Stimulated activated CD8-positive, alpha-beta memory T cell treated with anti-CD3 and anti-CD28 coated beads, Interleukin-15, amount 100 ng/mL, for 4 hours (primary cell): ENCODE measurements at regions not wholly inside any gene's neighbourhood (a gene's known extent, or its start where the extent isn't known, plus 50 kb on each side); places are given as distances from the start of the nearest gene placed in this dataset.

Experiments used
- DNase-seq, 2 donors: peaks; one replicate each; pipeline ENCODE4 v3.0.0-alpha.2; 2020; ENCODE audit warnings: low read depth in 2 of 2

DNA sequence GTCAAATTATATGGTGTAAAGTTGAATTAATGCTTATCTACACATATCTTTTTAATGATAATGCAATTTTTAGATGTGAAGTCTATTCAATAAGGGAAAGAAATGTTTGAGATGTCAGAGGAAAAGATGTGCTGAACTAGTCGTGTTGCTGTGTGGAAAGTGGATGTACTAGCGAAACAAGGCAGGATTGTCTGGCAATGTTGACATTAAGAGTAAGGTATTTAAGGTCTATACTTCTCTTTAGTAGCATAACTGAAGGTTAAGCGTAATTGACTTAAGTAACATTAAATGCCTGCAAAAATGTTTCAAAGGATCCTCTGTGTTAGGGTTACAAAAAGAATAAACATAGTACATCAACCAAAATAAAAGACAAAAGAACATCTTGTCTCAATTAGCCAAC, 787.3 kb upstream of the KLHL1 start:
- DNase-seq: no peak

DNA sequence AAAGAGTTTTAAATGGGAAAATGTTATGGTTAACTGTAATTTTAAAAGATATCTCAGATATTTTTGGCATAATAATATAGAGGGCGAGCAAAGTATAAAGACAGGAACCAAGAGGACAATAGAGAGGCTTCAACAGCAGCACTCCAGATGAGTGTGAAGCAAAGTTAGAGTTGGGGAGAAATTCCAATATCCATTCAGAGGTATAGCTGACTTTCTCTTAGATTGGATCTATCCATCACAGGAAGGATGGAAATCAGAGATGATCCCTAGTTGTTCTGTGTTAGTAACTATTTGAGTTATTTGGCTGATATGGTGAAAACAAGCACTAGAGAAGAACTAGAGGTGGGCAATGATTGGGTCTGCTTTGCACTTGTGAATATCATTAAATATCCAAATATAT, 786.0 kb upstream of the KLHL1 start:
- no peak for DNase-seq

DNA sequence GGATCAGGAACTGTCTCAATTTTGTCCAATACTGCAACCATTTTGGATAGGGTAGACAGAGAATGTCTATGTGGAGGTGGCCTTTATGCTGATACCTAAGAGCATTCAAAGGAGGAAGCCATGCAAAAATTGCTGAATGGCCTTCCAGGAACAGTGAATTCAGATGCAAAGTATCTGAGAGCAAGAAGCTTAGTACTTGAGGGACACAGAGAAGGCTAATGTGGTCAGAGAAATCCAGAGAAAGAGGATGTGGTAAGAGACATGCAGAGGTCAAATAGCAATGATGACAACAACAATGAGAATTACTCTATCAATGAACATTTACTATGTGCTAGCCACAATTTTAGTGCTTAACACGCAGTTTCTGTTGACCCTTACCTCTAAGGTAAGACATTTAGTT, 785.6 kb upstream of the KLHL1 start:
- DNase-seq: no peak

DNA sequence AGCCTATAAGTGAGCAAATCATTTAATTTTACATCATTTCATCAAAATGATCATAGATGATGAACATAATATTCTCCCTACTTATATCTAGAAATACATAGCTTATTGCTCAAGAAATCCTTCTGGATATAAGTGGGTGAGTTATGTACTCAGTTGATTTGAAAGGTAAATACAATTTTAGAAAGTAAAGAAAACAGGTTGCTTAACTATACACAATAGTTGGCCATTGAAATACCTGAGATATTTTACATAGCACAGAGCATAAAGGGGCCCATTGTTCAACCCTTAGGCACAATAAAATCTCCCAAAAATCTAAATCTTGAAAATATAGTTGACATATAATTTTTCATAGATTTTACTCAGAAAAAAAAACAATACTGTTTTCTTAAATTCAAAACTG, 782.0 kb upstream of the KLHL1 start:
- DNase-seq: no peak

DNA sequence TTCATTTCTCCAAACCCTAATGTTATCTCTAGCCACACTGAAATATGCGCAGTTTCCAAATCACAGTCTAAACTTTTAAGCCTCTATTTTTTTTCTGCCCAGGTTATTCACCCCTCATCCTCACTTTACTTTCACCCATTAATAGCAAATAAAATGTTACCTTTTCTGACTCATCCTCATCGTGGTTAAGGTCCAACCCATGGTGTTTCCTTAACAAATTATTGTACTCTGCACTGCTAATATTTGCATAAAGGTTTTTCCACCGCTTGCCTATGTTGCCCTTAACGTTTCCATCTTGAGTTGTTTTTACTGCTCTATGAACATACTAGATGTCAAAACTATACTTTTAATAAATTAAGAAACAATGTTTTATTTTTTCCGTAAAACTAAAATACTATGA, 780.9 kb upstream of the KLHL1 start:
- no peak for DNase-seq

DNA sequence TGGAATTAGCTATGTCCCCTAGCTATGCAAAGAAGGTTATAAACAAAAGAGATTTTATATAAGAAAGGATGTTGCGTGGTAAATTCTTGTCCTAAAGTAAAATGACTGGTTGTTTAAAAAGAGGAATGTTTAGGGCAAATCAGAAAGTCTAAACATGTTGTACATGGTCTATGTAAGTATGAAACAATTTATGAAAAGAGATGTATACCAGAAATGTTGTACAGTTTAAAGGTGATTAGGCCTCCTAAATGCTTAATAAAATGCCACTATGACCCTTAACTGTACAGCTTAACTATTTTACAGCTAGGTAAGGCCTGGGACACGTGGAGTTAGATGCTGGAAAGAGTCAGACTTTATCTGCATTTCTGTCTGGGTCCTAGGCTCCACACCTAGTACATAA, 775.9 kb upstream of the KLHL1 start:
- DNase-seq: no peak

DNA sequence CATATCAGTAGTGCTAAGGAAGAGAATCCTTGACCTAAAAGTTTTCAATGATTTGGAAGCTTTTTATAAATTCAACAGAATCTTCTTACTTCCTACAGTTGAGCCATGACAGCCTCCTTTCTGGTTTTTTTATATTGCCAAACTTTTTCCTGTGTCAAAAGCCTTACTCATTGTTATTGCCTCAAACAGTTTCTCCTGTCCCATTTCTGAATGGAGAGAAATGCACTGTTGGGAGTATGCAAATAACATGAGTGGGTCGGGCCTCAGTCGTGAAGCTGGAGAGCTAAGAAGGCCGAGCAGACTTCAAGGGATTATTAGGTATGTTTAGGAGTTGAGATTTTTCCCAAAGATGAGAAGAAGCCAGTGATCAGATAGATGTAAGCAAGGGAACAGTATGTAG, 766.4 kb upstream of the KLHL1 start:
- DNase-seq: no peak

DNA sequence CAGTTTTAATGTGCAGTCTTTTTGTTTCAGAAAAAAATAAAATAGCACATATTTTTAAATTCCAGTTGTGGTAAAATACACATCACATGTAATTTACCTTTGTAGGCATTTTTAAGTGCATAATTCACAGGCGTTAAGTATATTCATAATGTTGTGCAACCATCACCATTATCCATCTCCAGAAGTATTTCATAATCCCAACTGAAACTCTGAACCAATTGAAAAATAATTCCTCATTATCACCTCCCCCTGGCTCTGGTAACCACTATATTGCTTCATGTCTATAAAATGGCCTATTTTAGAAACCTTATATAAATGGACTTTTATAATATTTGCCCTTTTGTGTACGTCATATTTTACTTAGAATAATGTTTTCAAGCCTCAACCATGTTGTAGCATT, 756.5 kb upstream of the KLHL1 start:
- DNase-seq: no peak

DNA sequence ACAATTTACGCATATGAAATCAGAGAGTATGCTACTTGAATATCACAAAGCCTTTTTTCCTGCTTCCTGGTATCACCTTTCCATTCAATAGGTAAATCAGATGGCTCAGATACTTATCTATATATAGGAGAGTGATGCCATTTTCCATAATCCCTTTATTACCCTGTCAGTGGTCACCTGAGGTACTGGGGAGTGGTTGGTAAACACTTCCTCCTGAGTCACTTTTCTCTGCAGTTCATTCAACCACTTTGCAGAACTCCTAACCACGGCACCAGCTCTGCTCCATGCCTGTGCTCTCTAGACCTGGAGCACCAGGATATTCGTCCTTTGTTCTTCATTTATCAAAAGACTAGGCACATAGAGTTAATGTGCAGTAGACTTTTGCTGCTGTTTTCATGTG, 748.5 kb upstream of the KLHL1 start:
- DNase-seq: no peak

DNA sequence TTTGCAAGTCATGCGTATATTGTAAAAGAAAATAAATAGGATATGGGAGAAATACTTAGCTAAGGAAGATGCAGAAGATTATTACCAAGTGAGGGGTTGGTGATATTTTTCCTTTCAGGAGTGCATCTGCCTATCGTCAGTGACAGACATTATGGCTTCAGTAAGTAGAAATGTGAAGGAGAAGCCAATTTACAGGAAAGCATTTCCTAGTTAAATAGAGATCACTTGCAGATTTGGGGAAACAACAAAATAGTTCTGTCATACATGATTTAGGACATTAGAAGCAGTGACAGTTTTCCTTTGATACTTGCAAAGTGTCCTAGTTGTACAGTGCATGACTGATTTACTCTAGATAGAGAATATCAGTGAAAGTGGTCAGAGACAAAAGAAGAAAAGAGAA, 747.8 kb upstream of the KLHL1 start:
- no peak for DNase-seq

DNA sequence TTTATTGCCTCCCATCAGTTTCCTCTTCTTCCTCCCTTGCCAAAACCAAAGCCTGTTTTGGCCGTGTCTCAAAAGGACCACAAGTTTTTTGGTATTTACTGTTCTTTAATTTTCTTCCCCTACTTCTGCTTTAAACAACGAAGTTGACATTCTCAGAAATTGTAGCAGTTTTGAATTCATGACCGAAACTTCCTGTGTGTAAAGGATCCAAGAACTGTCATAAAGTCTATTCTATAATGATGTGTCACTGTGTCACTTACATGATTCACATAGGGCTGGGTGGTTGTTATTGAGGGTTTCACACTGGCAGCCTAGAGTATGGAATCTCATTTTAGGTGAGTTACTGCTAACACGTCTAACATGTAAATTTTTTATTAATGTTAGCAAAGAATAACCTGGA, 741.0 kb upstream of the KLHL1 start:
- no peak for DNase-seq

DNA sequence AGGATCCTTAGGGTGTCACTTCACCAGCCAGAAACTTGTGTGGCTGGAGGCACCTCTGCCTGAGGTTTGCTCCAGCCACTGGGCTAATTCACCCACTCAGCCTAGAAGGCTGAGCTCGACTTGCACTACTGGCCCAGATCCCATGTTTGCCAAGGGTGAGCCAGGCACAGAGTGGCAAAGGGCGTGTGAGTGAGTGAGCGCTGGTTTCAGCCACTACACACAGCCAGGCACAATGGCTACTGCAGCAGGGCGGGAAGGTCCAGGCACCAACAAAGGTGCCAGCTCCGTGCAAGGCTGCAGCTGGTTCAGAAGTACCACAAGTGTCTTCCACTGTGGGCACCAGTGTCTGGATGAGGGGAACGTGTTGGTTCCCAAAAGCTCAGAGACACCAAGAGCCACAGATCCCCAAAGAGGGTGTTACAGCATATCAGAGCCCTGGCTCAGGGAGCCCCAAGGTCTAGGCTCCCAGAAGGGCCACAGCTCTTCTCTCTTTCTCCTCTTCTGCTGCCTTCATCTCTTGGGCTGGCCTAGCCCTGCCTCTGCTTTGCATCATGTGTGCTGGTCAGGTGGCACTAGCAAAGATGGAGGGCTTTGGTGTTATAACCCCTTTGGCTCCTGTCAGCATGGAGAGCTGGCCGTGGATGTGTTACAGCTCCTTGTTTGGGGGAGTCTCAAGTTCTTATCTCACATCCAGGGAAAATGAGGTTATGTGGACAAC, 736.3 kb upstream of the KLHL1 start:
- no peak for DNase-seq

DNA sequence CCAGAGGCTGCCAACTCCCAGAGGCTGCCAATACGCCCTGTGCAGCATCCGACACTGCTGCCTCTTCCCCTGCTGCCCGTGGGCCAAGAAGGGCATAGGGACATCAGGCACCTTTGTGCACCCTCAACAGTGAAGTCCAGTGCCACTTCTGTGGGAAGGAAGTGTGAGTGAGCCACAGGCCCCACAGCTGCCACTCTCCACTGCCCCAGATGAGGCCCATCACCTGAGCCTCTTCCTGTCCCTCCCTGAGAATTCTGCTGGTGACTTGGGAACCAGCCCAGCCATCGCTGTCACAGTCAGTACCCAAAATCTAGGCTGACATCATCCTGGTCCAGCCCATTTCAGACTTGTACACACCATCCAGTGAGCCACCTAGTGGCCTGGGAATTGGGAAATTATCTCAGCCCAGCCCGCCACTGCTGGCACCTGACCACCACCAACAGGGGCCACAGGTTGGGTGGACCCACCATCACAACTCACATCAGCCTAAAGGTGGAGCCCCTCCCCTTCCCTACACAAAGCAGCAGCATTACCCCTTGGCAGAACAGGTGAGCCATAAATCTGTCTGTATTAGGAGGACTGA, 733.9 kb upstream of the KLHL1 start:
- DNase-seq: no peak

DNA sequence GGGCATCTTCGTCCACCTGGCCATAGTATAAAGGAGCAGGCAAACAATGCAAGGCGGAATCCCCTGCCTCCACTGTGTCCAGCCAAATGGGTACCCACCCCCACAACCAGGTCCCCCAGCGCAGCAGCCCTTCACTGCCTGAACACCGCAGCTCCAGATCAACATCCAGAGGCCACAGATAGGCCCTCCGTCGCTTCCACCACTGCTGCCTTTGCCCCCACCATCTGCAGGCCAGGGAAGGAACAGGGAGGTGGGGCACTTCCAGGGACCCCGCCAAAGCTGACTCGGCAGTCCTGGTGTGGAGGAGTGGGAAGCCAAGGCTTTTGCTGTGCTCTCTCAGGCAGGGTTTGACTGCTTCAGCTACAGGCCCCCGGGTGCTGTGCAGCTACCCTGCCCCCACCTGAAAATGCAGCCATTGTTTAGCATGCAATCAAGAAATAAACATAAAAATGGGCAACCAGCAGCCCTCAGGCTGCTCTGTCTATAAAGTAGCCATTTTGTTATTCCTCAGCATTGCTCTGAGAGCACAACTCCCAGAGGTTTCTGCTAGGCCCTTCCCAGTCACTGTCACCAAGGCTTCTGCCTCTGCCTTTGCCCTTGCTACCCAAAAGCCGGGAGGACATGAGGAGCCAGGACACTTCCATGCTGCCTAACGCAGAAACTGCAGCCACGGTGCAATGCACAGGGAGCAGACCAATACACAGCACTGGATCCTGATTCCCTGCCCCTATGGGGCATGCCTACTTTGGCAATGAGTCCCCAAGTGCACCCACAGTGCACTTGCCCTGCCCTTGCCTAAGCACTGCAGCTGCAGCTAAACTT, 733.2 kb upstream of the KLHL1 start:
- no peak for DNase-seq

DNA sequence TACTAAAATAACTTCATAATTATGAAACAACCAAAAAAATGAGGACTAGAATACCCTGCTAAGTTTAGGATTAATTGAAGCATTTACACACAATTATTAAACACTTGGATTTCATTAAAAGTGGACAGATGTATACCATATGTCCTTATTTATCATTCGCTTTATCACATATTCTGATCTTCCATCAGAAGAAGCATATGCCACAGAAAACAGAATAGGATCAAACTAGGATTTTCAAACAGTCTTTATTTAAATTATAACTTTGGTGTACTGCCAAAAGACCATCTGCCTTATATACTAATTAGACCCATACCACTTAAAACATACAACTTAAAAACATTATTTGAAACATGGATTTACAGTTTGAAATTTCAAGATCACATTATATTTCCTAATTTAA, 727.1 kb upstream of the KLHL1 start:
- no peak for DNase-seq

DNA sequence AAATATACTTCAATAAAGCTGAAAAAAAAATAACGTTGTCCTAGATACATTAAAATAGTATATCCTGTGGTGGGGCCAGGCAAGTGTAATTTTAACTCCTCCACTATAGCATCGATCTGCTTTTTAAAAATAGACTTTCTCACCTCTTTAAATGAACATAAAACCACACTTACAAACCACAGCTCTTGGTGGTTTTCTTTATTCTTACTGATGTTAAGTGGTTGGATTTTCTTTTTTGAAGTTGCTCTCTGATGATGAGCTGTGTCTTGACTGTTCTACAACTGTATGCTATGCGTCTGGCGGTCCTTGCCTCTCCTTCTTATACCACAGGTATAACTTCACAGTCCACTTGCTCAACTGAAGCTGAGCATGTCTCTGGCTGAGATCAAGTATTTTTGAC, 721.5 kb upstream of the KLHL1 start:
- DNase-seq: no peak

DNA sequence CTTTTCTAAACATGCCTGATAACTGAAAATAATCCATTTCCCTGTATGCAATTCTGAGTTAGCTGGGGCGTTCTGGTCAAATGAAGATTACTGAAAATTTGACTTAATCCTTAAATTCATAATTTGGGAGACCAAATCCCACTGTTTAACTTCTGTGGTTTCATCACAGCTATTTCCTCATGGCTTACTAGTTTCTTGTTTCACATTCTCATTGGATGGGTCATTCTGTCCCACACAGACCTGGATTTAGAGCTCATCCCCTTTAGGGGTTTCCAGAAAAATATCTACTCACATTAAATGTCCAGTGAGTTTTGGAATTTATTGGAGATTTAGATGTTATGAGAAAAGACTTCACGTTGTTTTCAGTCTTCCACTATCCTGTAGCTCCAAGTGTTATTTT, 709.3 kb upstream of the KLHL1 start:
- DNase-seq: no peak

DNA sequence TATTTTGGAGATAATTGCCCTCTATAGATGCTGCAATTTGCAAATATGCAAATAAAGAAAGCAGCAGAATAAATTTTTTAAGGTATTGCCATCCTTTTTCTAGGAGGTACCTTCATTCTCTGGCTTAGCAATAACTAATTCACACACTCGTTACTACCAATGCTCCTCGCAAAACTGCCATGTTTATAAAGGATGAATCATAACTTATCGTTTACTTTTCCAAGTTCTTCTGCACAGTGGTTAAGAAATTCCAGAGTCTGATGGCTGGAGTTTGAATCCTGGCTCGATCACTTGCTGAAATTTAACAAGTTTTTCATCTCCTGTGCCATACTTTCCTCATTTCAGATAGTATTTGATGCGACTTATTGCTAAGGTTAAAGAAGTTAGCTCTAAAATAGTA, 708.6 kb upstream of the KLHL1 start:
- no peak for DNase-seq

DNA sequence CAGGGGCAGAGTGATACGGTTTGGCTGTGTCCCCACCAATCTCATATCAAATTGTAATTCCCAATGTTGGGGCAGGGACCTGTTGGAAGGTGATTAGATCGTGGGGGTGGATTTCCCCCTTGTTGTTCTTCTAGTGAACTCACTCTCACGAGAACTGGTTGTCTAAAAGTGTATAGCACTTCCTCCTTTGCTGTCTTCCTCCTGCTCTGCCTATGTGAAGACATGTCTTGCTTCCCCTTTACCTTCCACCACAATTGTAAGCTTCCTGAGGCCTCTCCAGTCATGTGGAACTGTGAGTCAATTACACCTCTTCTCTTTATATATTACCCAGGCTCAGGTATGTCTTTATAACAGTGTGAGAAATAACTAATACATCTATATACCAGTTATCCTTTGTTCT, 706.4 kb upstream of the KLHL1 start:
- DNase-seq: no peak

DNA sequence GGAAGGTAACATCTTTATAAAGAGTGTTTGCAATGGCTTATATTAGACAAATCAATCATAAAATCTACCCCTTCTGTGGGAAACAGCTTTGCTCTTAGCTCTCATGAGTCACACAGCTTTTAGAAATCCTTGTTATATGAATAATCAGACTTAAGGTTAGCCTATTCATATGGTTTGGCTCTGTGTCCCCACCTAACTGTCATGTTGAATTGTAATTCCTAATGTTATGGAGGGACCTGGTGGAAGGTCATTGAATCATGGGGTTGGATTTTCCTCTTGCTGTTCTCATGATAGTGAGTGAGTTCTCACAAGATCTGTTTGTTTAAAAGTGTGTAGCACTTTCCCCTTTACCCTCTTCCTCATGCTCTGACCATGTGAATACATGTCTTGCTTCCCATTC, 704.2 kb upstream of the KLHL1 start:
- DNase-seq: no peak

DNA sequence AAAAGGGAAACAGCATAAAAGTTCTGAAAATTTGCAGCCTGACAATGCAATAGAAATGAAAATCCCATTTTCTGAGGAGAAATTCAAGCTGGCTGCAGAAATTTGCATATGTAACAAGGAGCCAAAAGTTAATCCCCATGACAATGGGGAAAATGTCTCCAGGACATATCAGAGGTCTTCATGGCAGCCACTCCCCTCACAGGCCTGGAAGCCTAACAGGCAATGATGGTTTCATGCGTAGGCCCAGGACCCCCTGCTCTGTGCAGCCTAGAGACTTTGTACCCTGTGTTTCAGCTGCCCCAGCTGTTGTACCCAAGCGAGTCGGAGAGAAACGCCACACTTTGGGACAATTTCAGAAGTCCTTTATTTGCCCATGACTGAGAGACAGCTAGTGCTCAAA, 701.3 kb upstream of the KLHL1 start:
- no peak for DNase-seq

DNA sequence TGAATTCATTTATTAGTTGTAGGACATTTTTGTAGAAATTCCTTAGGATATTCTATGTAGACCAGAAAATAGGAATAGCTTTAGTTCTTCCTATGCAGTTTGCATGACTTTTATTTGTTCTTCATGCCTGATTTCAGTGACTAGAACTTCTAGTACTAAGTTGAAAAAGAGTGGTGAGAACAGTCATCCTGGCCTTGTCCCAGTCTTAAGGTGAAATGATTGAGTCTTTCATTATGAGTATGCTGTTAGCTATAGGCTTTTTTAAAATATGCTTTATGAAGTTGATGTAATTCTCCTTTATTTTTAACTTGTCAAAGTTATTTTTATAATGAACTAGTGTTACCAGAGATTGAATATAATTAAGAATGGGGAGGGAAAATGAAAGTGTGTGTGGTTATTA, 690.1 kb upstream of the KLHL1 start:
- DNase-seq: no peak

DNA sequence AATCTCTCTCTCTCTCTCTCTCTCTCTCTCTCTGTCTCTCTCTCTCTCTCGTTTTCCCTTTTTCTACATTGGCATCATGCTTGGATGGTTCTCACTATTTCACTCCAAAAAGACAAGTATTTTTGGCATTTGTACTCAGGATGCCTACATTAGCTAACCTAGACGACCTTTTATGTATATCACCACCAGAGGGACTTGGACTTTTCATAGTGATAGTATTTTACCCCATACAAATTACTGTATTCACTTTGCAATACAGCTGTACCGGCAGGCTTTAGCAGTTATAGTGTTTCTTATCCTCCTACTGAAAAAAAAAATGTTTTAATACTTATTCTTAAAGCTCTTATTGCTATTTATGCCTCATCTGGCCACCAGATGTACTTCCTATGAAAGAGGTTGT, 687.2 kb upstream of the KLHL1 start:
- no peak for DNase-seq
